ENCODE measurements at regions not wholly inside any gene's neighbourhood (a gene's known extent, or its start where the extent isn't known, plus 50 kb on each side); places are given as distances from the start of the nearest gene placed in this dataset.

GRCh38 chr2:66382091-66382490 is 52.8 kb upstream of the MEIS1 start:
- DNase-seq, result no peak

GRCh38 chr2:66379473-66379872 is 55.5 kb upstream of the MEIS1 start:
- DNase-seq, result no peak

- no peak for DNase-seq
These were observed 57.1 kb upstream of the MEIS1 start for GRCh38 chr2:66377832-66378231.

- DNase-seq, result no peak
These were observed 64.1 kb upstream of the MEIS1 start for GRCh38 chr2:66370824-66371223.

GRCh38 chr2:66366619-66367018 is 68.3 kb upstream of the MEIS1 start:
- DNase-seq, result no peak

- no peak for DNase-seq
These were observed 70.2 kb upstream of the MEIS1 start for GRCh38 chr2:66364495-66365333.

- no peak for DNase-seq
These were observed 72.2 kb upstream of the MEIS1 start for GRCh38 chr2:66362701-66363100.

- no peak for DNase-seq
These were observed 88.7 kb upstream of the MEIS1 start for GRCh38 chr2:66346231-66346664.

GRCh38 chr2:66344087-66344663 is 90.8 kb upstream of the MEIS1 start:
- no peak for DNase-seq

GRCh38 chr2:66343259-66343658 is 91.7 kb upstream of the MEIS1 start:
- DNase-seq, result no peak

- DNase-seq, result no peak
These were observed 94.4 kb upstream of the MEIS1 start for GRCh38 chr2:66340521-66340920.

- no peak for DNase-seq
These were observed 100.5 kb upstream of the MEIS1 start for GRCh38 chr2:66334237-66335029.

- DNase-seq, result no peak
These were observed 103.7 kb upstream of the MEIS1 start for GRCh38 chr2:66331176-66331575.

- DNase-seq, result no peak
These were observed 105.8 kb upstream of the MEIS1 start for GRCh38 chr2:66329081-66329605.

GRCh38 chr2:66327066-66327740 is 107.7 kb upstream of the MEIS1 start:
- DNase-seq, result no peak

GRCh38 chr2:66324909-66325528 is 109.9 kb upstream of the MEIS1 start:
- no peak for DNase-seq

- DNase-seq, result no peak
These were observed 110.6 kb upstream of the MEIS1 start for GRCh38 chr2:66324356-66324755.

- no peak for DNase-seq
These were observed 111.5 kb upstream of the MEIS1 start for GRCh38 chr2:66323406-66323805.

GRCh38 chr2:66322506-66323260 is 112.2 kb upstream of the MEIS1 start:
- no peak for DNase-seq

GRCh38 chr2:66318009-66318561 is 116.8 kb upstream of the MEIS1 start:
- no peak for DNase-seq

GRCh38 chr2:66317268-66317890 is 117.5 kb upstream of the MEIS1 start:
- no peak for DNase-seq

All from activated effector memory CD4-positive, alpha-beta T cell treated with anti-CD3 and anti-CD28 coated beads, Interleukin-2, amount 50 U/mL, for 16 hours (primary cell).